GM13976 (cell line): ENCODE measurements at regions not wholly inside any gene's neighbourhood (a gene's known extent, or its start where the extent isn't known, plus 50 kb on each side); places are given as distances from the start of the nearest gene placed in this dataset.

Experiments
- DNase-seq: peaks from one replicate; pipeline ENCODE4 v3.0.0; 2012; ENCODE audit warnings: low spot score
- CTCF ChIP-seq: IDR thresholded peaks from 2 replicates; pipeline ENCODE4 v1.5.1; 2012; ENCODE audit warnings: borderline replicate concordance, mild to moderate bottlenecking; ENCODE audit not compliant: insufficient read depth; ENCODE audit errors: extremely low read depth, missing control alignments, control extremely low read depth
- in situ Hi-C: fragments of 300-500 bp; cut with MboI; formaldehyde crosslinking; loops from one replicate; pipeline ENCODE4 v1.12.0; 2022; ENCODE audit warnings: low sequenced_read_pairs, mixed read lengths, inconsistent platforms; ENCODE audit not compliant: unreplicated experiment

- in situ Hi-C loops: no loop called here
- no peak for DNase-seq
- no peak for TF ChIP-seq CTCF
Measured at GRCh38 chr3:110813541-110813940, 258.1 kb upstream of the NECTIN3 start.

- no peak for TF ChIP-seq CTCF
Measured at GRCh38 chr3:110814170-110815007, 257.2 kb upstream of the NECTIN3 start.

GRCh38 chr3:110815008-110815583 is 256.5 kb upstream of the NECTIN3 start:
- in situ Hi-C loops: no loop called here
- DNase-seq: no peak
- TF ChIP-seq CTCF: no peak

More at GRCh38 chr3:110814170-110815007, 257.2 kb upstream of the NECTIN3 start:
- DNase-seq: no peak
- in situ Hi-C loops: no loop called here

- no peak for TF ChIP-seq CTCF
- in situ Hi-C loops: no loop called here
- no peak for DNase-seq
Measured at GRCh38 chr3:110816008-110816407, 255.6 kb upstream of the NECTIN3 start.

- in situ Hi-C loops: no loop called here
- TF ChIP-seq CTCF: no peak
- no peak for DNase-seq
Measured at GRCh38 chr3:110821586-110821985, 250.0 kb upstream of the NECTIN3 start.

- TF ChIP-seq CTCF: no peak
- in situ Hi-C loops: no loop called here
- no peak for DNase-seq
Measured at GRCh38 chr3:110822971-110823370, 248.6 kb upstream of the NECTIN3 start.
